ENCODE measurements at regions not wholly inside any gene's neighbourhood (a gene's known extent, or its start where the extent isn't known, plus 50 kb on each side); places are given as distances from the start of the nearest gene placed in this dataset.

DNA sequence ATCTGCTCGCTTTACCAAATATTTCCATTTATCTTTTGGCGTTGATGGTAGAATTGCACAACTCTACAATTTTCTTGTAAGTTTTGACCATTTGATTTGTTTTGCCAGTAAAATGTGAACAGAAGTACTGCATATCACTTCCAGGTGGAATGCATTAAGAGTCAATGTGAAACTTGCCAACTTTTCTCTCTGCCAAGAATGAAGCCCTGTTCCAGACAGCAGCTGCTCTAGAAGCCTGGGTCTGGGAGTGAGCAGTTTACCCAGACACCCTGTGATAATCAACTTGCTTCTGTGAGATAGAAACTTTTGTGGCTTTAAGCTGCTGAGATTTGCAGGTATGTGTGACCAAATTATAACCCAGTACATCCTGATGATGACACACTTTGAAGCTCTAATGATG lies 115.9 kb upstream of the SYT4 start:
- Histone ChIP-seq H3K9me3 (no peaks in the 10 kb centered on the region), H3K36me3 (no peaks in the 10 kb centered on the region), H3K4me3 (no peak overlapping the region), H3K4me1 (no peaks in the 10 kb centered on the region), H3K27me3 (no peaks in the 10 kb centered on the region), H3K27ac (no peak overlapping the region)
- TF ChIP-seq, protein P1, sequence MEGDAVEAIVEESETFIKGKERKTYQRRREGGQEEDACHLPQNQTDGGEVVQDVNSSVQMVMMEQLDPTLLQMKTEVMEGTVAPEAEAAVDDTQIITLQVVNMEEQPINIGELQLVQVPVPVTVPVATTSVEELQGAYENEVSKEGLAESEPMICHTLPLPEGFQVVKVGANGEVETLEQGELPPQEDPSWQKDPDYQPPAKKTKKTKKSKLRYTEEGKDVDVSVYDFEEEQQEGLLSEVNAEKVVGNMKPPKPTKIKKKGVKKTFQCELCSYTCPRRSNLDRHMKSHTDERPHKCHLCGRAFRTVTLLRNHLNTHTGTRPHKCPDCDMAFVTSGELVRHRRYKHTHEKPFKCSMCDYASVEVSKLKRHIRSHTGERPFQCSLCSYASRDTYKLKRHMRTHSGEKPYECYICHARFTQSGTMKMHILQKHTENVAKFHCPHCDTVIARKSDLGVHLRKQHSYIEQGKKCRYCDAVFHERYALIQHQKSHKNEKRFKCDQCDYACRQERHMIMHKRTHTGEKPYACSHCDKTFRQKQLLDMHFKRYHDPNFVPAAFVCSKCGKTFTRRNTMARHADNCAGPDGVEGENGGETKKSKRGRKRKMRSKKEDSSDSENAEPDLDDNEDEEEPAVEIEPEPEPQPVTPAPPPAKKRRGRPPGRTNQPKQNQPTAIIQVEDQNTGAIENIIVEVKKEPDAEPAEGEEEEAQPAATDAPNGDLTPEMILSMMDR (IDR thresholded peaks at IDR 0.05 in 4 of 5, conservative IDR thresholded peaks at IDR 0.05 in 1 of 5), result no peak
- no peak for TF ChIP-seq POLR2A (IDR thresholded peaks at IDR 0.05)
- ATAC-seq, result no peak
- in situ Hi-C loops (cut with MboI; ENCODE audit: low sequenced_read_pairs in 4 of 4) (no loop called here), intact Hi-C loops (cut with DNase I; ENCODE audit: low total_unique reads) (no loop called here)
- DNase-seq, result no peak

DNA sequence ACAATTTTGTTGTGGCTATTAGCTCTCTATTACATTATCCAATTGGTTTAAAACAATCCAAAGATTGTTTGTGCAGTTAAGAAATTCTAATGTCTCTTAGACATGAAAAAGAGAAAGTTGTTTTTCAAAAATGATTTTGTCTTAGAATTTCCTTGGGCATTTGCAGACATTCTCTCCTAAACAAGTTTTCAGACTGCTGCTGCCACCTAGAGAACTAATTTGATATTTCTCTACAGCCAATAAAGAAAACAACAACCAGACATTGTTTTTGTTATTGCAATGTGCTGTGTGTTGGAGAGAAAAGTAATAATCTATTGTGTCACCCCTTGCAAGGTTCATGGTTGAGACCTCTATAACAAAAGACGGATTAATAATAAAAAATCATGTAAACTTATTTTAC lies 119.0 kb upstream of the SYT4 start:
- no peak overlapping the region for H3K4me3 ChIP-seq
- no peak overlapping the region for H3K27ac ChIP-seq
- TF ChIP-seq POLR2A (IDR thresholded peaks at IDR 0.05), result no peak
- TF ChIP-seq, protein P1 (IDR thresholded peaks at IDR 0.05 in 4 of 5, conservative IDR thresholded peaks at IDR 0.05 in 1 of 5), result peak in 1 of 5 experiments; percentile 19
- ATAC-seq (no peak), DNase-seq (no peak)
- H3K27me3 ChIP-seq, result no peaks in the 10 kb centered on the region
- H3K36me3 ChIP-seq, result no peaks in the 10 kb centered on the region
- no peaks in the 10 kb centered on the region for H3K9me3 ChIP-seq
- no peaks in the 10 kb centered on the region for H3K4me1 ChIP-seq
- in situ Hi-C loops (cut with MboI; ENCODE audit: low sequenced_read_pairs in 4 of 4), result no loop called here
- intact Hi-C loops (cut with DNase I; ENCODE audit: low total_unique reads), result no loop called here

DNA sequence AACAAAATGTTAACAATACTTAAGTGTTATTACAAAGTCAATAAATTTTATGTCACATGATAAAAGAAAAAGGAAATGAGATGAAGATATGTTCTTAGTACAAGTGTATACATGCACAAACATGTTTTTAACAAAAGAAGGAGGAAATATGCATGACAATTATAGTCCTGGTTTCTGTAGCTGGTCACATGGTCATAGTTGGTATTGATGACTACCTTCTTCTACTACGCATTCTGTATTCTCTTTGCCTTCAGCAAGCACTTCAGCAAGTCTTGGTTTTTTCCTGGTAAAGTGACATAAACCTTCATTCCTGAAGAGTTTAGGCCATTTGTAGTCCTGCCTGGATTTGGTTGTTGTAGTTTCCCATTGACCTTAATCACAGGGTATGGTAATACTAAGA lies 121.3 kb upstream of the SYT4 start:
- H3K4me1 ChIP-seq, result no peaks in the 10 kb centered on the region
- H3K36me3 ChIP-seq, result no peaks in the 10 kb centered on the region
- in situ Hi-C loops (cut with MboI; ENCODE audit: low sequenced_read_pairs in 4 of 4) (no loop called here), intact Hi-C loops (cut with DNase I; ENCODE audit: low total_unique reads) (no loop called here)
- no peak overlapping the region for H3K4me3 ChIP-seq
- no peaks in the 10 kb centered on the region for H3K27me3 ChIP-seq
- H3K27ac ChIP-seq, result no peak overlapping the region
- DNase-seq (no peak), ATAC-seq (no peak)
- H3K9me3 ChIP-seq, result no peaks in the 10 kb centered on the region
- TF ChIP-seq POLR2A (IDR thresholded peaks at IDR 0.05), result no peak
- TF ChIP-seq, protein P1 (IDR thresholded peaks at IDR 0.05 in 4 of 5, conservative IDR thresholded peaks at IDR 0.05 in 1 of 5), result no peak

DNA sequence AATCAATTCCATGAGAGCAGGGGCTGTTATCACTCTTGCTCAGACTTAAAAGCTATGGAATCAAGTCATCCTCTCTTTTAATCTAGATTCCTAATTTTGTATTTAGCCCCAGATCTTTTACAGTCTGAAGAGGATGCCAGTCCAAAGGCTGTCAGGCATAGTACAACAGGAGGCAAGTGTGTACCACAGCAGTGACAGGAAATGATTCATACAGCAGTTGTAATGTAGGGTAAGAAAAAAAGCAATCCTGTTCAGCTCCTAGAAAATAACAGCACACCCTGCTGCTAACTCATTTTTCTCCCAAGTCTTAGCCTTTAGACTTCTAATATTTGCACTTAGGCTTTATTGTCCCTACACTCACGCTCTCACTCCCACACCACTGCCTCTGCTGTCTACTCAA lies 127.8 kb upstream of the SYT4 start:
- H3K36me3 ChIP-seq, result no peaks in the 10 kb centered on the region
- no peaks in the 10 kb centered on the region for H3K9me3 ChIP-seq
- H3K4me3 ChIP-seq, result no peak overlapping the region
- DNase-seq (no peak), ATAC-seq (no peak)
- TF ChIP-seq, protein P1 (IDR thresholded peaks at IDR 0.05 in 4 of 5, conservative IDR thresholded peaks at IDR 0.05 in 1 of 5), result no peak
- no peak for TF ChIP-seq POLR2A (IDR thresholded peaks at IDR 0.05)
- no peaks in the 10 kb centered on the region for H3K4me1 ChIP-seq
- in situ Hi-C loops (cut with MboI; ENCODE audit: low sequenced_read_pairs in 4 of 4) (no loop called here), intact Hi-C loops (cut with DNase I; ENCODE audit: low total_unique reads) (no loop called here)
- H3K27ac ChIP-seq, result no peak overlapping the region
- no peaks in the 10 kb centered on the region for H3K27me3 ChIP-seq

DNA sequence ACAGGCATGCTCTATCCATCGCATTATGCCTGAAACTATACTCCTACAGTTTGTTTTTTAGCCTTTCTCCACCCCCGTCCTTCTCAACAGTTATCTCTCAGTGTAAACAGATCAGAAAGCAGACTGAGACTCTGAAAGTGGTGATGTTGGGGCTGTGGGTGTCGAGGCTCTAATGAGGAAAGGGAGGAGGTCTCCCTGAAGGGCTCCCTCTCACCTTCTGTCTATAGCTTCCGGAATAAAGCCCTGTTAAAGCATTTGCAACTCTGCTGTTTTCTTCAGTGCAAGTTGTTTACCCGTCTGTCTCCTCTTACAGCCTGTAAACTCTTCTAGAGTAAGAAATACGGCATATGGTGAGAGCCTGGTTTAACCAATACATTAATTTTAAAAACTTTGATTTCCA lies 136.7 kb upstream of the SYT4 start:
- Histone ChIP-seq H3K9me3 (no peaks in the 10 kb centered on the region), H3K4me1 (no peaks in the 10 kb centered on the region), H3K4me3 (no peak overlapping the region), H3K27me3 (no peaks in the 10 kb centered on the region), H3K27ac (no peak overlapping the region), H3K36me3 (no peaks in the 10 kb centered on the region)
- no peak for TF ChIP-seq POLR2A (IDR thresholded peaks at IDR 0.05)
- TF ChIP-seq, protein P1 (IDR thresholded peaks at IDR 0.05 in 4 of 5, conservative IDR thresholded peaks at IDR 0.05 in 1 of 5), result no peak
- ATAC-seq, result no peak
- in situ Hi-C loops (cut with MboI; ENCODE audit: low sequenced_read_pairs in 4 of 4), result no loop called here
- no peak for DNase-seq
- intact Hi-C loops (cut with DNase I; ENCODE audit: low total_unique reads), result no loop called here
